ENCODE measurements at regions not wholly inside any gene's neighbourhood (a gene's known extent, or its start where the extent isn't known, plus 50 kb on each side); places are given as distances from the start of the nearest gene placed in this dataset.

GRCh38 chr10:80720549-80720948 lies 182.8 kb downstream of the SH2D4B start:
- TF ChIP-seq CTCF (IDR thresholded peaks at IDR 0.05; ENCODE audit: insufficient read depth, low read length) (no peak), POLR2AphosphoS5 (IDR thresholded peaks at IDR 0.05; ENCODE audit: low read depth) (no peak), REST (IDR thresholded peaks at IDR 0.05; ENCODE audit: insufficient replicate concordance, low read depth) (no peak), GABPA (IDR thresholded peaks at IDR 0.05; ENCODE audit: low read depth) (no peak), SPI1 (IDR thresholded peaks at IDR 0.05; ENCODE audit: borderline replicate concordance, low read depth) (no peak)

Measured in HL-60 (cell line).